GM23338 (cell line): ENCODE measurements at regions not wholly inside any gene's neighbourhood (a gene's known extent, or its start where the extent isn't known, plus 50 kb on each side); places are given as distances from the start of the nearest gene placed in this dataset.
"Not testable (repeated sequence)": the region's sequence is repeated elsewhere in the genome, so short reads cannot be mapped to it uniquely, and the experiment has no call there.

Experiments used
- ATAC-seq: fragments of 200-7000 bp; cut with Tn5 transposase; 3 replicates; pipeline ENCODE4 v1.9.1; 2020
- DNase-seq: peaks from one replicate; pipeline ENCODE4 v3.0.0-alpha.2; 2015; ENCODE audit warnings: low spot score
- H2AFZ ChIP-seq: fragments of 200-600 bp; sonication (generic); 2 replicates; pipeline ENCODE4 v1.8.0; 2016; ENCODE audit warnings: antibody characterized with exemption, mild to moderate bottlenecking, moderate library complexity
- H3F3A ChIP-seq: fragments of 200-600 bp; sonication (generic); replicated peaks from 2 replicates; pipeline ENCODE4 v1.8.0; 2017; ENCODE audit warnings: antibody characterized with exemption, mixed run types, low read depth
- H3K27ac ChIP-seq: fragments of 200-600 bp; sonication (generic); 2 replicates; pipeline ENCODE4 v1.6.1; 2016; ENCODE audit warnings: low read depth
- H3K27me3 ChIP-seq: fragments of 200-600 bp; sonication (generic); 2 replicates; pipeline ENCODE4 v1.8.0; 2016; ENCODE audit warnings: mild to moderate bottlenecking, mixed run types, moderate library complexity; ENCODE audit not compliant: insufficient read depth
- H3K36me3 ChIP-seq: fragments of 200-600 bp; sonication (generic); 2 replicates; pipeline ENCODE4 v1.8.0; 2016; ENCODE audit warnings: mild to moderate bottlenecking; ENCODE audit not compliant: insufficient read depth
- H3K4me1 ChIP-seq: fragments of 200-600 bp; sonication (generic); 2 replicates; pipeline ENCODE4 v1.8.0; 2016; ENCODE audit warnings: mild to moderate bottlenecking, moderate library complexity; ENCODE audit not compliant: insufficient read depth
- H3K4me2 ChIP-seq: fragments of 200-600 bp; sonication (generic); 2 replicates; pipeline ENCODE4 v1.7.1; 2017; ENCODE audit warnings: mixed run types
- H3K4me3 ChIP-seq: fragments of 200-600 bp; sonication (generic); 2 replicates; pipeline ENCODE4 v1.6.1; 2016; ENCODE audit warnings: mixed run types
- H3K79me2 ChIP-seq: fragments of 200-600 bp; sonication (generic); replicated peaks from 2 replicates; pipeline ENCODE4 v1.8.0; 2017; ENCODE audit warnings: mild to moderate bottlenecking; ENCODE audit not compliant: insufficient read depth
- H3K9me2 ChIP-seq: fragments of 200-600 bp; sonication (generic); 2 replicates; pipeline ENCODE4 v1.8.0; 2017; ENCODE audit not compliant: insufficient read depth
- H4K20me1 ChIP-seq: fragments of 200-600 bp; sonication (generic); replicated peaks from 2 replicates; pipeline ENCODE4 v1.8.0; 2017; ENCODE audit warnings: mild to moderate bottlenecking; ENCODE audit not compliant: insufficient read depth
- H3K27ac Mint-ChIP-seq: 2 replicates; pipeline ENCODE4 v1.8.0; 2020; ENCODE audit warnings: inconsistent platforms, mild to moderate bottlenecking, moderate library complexity, mixed read lengths
- H3K27me3 Mint-ChIP-seq: 3 replicates; pipeline ENCODE4 v1.8.0; 2022; ENCODE audit warnings: low read depth, mild to moderate bottlenecking, moderate library complexity, mixed read lengths, inconsistent platforms; ENCODE audit not compliant: insufficient read depth, poor library complexity
- H3K36me3 Mint-ChIP-seq: 3 replicates; pipeline ENCODE4 v1.8.0; 2021; ENCODE audit warnings: low read depth, mild to moderate bottlenecking, inconsistent platforms, moderate library complexity, mixed read lengths
- H3K4me1 Mint-ChIP-seq: 3 replicates; pipeline ENCODE4 v1.8.0; 2020; ENCODE audit warnings: mild to moderate bottlenecking, inconsistent platforms, mixed read lengths
- H3K4me3 Mint-ChIP-seq: 3 replicates; pipeline ENCODE4 v1.8.0; 2021; ENCODE audit warnings: moderate library complexity, mild to moderate bottlenecking, inconsistent platforms, mixed read lengths
- H3K9me3 Mint-ChIP-seq: 3 replicates; pipeline ENCODE4 v1.8.0; 2020; ENCODE audit warnings: moderate library complexity, mild to moderate bottlenecking, inconsistent platforms, mixed read lengths
- CTCF ChIP-seq, 2 experiments: fragments of 200-600 bp in 1 of 2; sonication (generic) in 1 of 2; conservative IDR thresholded peaks; 2 replicates each; pipeline versions ENCODE4 v1.5.1 to v1.6.1; 2016 to 2017; ENCODE audit warnings: antibody characterized with exemption in 2 of 2, low read depth in 2 of 2, mild to moderate bottlenecking in 2 of 2, moderate library complexity in 1 of 2

GRCh38 chr2:87330486-87330885 is 308.8 kb upstream of the PLGLB1 start:
- DNase-seq, H2AFZ ChIP-seq, ATAC-seq, H3K36me3 ChIP-seq, H3K27ac ChIP-seq, H3K36me3 Mint-ChIP-seq, H3K9me3 Mint-ChIP-seq, H4K20me1 ChIP-seq, H3F3A ChIP-seq, H3K27ac Mint-ChIP-seq, H3K4me2 ChIP-seq, H3K4me3 ChIP-seq, H3K27me3 Mint-ChIP-seq, H3K9me2 ChIP-seq, H3K79me2 ChIP-seq, H3K4me1 ChIP-seq, H3K27me3 ChIP-seq, H3K4me3 Mint-ChIP-seq: not testable (repeated sequence)
- H3K4me1 Mint-ChIP-seq: peaks cover 11% of the 10 kb centered on the region

GRCh38 chr2:87331940-87332583 is 310.4 kb upstream of the PLGLB1 start:
- H3K4me3 Mint-ChIP-seq, H3K4me1 ChIP-seq, H3K9me2 ChIP-seq, H3K27me3 ChIP-seq, H3K36me3 ChIP-seq, H3K4me3 ChIP-seq, H3F3A ChIP-seq, H3K4me2 ChIP-seq, H3K79me2 ChIP-seq, ATAC-seq, DNase-seq, H3K27ac ChIP-seq, H3K27me3 Mint-ChIP-seq, H3K9me3 Mint-ChIP-seq, H3K27ac Mint-ChIP-seq, H3K36me3 Mint-ChIP-seq, H2AFZ ChIP-seq, H4K20me1 ChIP-seq: not testable (repeated sequence)
- peaks cover 11% of the 10 kb centered on the region for H3K4me1 Mint-ChIP-seq

- H3F3A ChIP-seq, H3K9me3 Mint-ChIP-seq, DNase-seq, H4K20me1 ChIP-seq, ATAC-seq, H2AFZ ChIP-seq, H3K9me2 ChIP-seq, H3K36me3 Mint-ChIP-seq, H3K4me1 ChIP-seq, H3K4me3 ChIP-seq, H3K4me1 Mint-ChIP-seq, H3K27ac Mint-ChIP-seq, H3K27me3 ChIP-seq, H3K79me2 ChIP-seq, H3K4me3 Mint-ChIP-seq, H3K36me3 ChIP-seq, H3K27ac ChIP-seq, H3K27me3 Mint-ChIP-seq, H3K4me2 ChIP-seq: not testable (repeated sequence)
Observed at GRCh38 chr2:87334888-87335287, 313.2 kb upstream of the PLGLB1 start.

- not testable (repeated sequence) for ATAC-seq, DNase-seq, H3K36me3 Mint-ChIP-seq
Observed at GRCh38 chr2:87338998-87339397, 317.4 kb upstream of the PLGLB1 start.

GRCh38 chr2:87341601-87342014 is 320.0 kb upstream of the PLGLB1 start:
- not testable (repeated sequence) for H3F3A ChIP-seq, H3K4me2 ChIP-seq, H3K4me3 Mint-ChIP-seq, H3K9me2 ChIP-seq, H3K27me3 Mint-ChIP-seq, H3K36me3 ChIP-seq, ATAC-seq, H3K4me1 Mint-ChIP-seq, H3K4me3 ChIP-seq, H2AFZ ChIP-seq, H4K20me1 ChIP-seq, H3K4me1 ChIP-seq, H3K27me3 ChIP-seq, H3K9me3 Mint-ChIP-seq, H3K27ac ChIP-seq, H3K79me2 ChIP-seq, H3K36me3 Mint-ChIP-seq, H3K27ac Mint-ChIP-seq
- peak; percentile 50 for DNase-seq
- TF ChIP-seq CTCF (conservative IDR thresholded peaks at IDR 0.05; ENCODE audit: low read depth in 2 of 2): peak; percentile 39 to 62; a peak in 3 of 4 replicates

More at GRCh38 chr2:87338998-87339397, 317.4 kb upstream of the PLGLB1 start:
- H3K4me1 ChIP-seq, H3K4me1 Mint-ChIP-seq, H3K27ac ChIP-seq, H3K79me2 ChIP-seq, H3K9me3 Mint-ChIP-seq, H4K20me1 ChIP-seq, H3K4me2 ChIP-seq, H2AFZ ChIP-seq, H3K27ac Mint-ChIP-seq, H3K27me3 ChIP-seq, H3K27me3 Mint-ChIP-seq, H3K9me2 ChIP-seq, H3F3A ChIP-seq, H3K4me3 Mint-ChIP-seq, H3K4me3 ChIP-seq, H3K36me3 ChIP-seq: not testable (repeated sequence)

GRCh38 chr2:87342175-87342574 is 320.5 kb upstream of the PLGLB1 start:
- H3K4me1 ChIP-seq, H3K4me2 ChIP-seq, H3K9me3 Mint-ChIP-seq, H3F3A ChIP-seq, H3K4me1 Mint-ChIP-seq, H3K27me3 Mint-ChIP-seq, H4K20me1 ChIP-seq, H3K27ac Mint-ChIP-seq, H3K27me3 ChIP-seq, H3K4me3 ChIP-seq, H3K36me3 Mint-ChIP-seq, H3K27ac ChIP-seq, H3K4me3 Mint-ChIP-seq, H2AFZ ChIP-seq, H3K36me3 ChIP-seq, H3K9me2 ChIP-seq, ATAC-seq, H3K79me2 ChIP-seq: not testable (repeated sequence)
- peak; percentile 3 for DNase-seq
